Muscle of arm (tissue), 1 donor: ENCODE measurements at regions not wholly inside any gene's neighbourhood (a gene's known extent, or its start where the extent isn't known, plus 50 kb on each side); places are given as distances from the start of the nearest gene placed in this dataset.

Experiments used
- DNase-seq: peaks from one replicate; pipeline ENCODE4 v3.0.0-alpha.2; 2013

GRCh38 chr2:239905884-239906654 lies 119.1 kb downstream of the NDUFA10 start:
- no peak for DNase-seq

- DNase-seq, result no peak
These were observed 119.8 kb downstream of the NDUFA10 start for GRCh38 chr2:239905306-239905705.

GRCh38 chr2:239904496-239904895 lies 120.6 kb downstream of the NDUFA10 start:
- no peak for DNase-seq

- no peak for DNase-seq
These were observed 121.3 kb downstream of the NDUFA10 start for GRCh38 chr2:239903803-239904202.

GRCh38 chr2:239903210-239903609 lies 121.9 kb downstream of the NDUFA10 start:
- DNase-seq, result no peak

GRCh38 chr2:239902749-239903201 lies 122.4 kb downstream of the NDUFA10 start:
- no peak for DNase-seq

- DNase-seq, result no peak
These were observed 126.7 kb downstream of the NDUFA10 start for GRCh38 chr2:239898292-239898925.

GRCh38 chr2:239897596-239898235 lies 127.4 kb downstream of the NDUFA10 start:
- DNase-seq, result no peak

GRCh38 chr2:239896075-239896474 lies 129.1 kb downstream of the NDUFA10 start:
- DNase-seq, result no peak

- no peak for DNase-seq
These were observed 129.5 kb downstream of the NDUFA10 start for GRCh38 chr2:239895669-239896068.

GRCh38 chr2:239895116-239895515 lies 130.0 kb downstream of the NDUFA10 start:
- DNase-seq, result no peak

- DNase-seq, result no peak
These were observed 130.9 kb downstream of the NDUFA10 start for GRCh38 chr2:239894276-239894675.

- no peak for DNase-seq
These were observed 132.0 kb downstream of the NDUFA10 start for GRCh38 chr2:239893236-239893515.

GRCh38 chr2:239892441-239893235 lies 132.5 kb downstream of the NDUFA10 start:
- DNase-seq, result no peak

- no peak for DNase-seq
These were observed 133.4 kb downstream of the NDUFA10 start for GRCh38 chr2:239891698-239892097.

GRCh38 chr2:239890206-239890746 lies 134.9 kb downstream of the NDUFA10 start:
- no peak for DNase-seq

- peak; percentile 31 for DNase-seq
These were observed 135.5 kb downstream of the NDUFA10 start for GRCh38 chr2:239889641-239890121.

- no peak for DNase-seq
These were observed 137.5 kb downstream of the NDUFA10 start for GRCh38 chr2:239887604-239888003.

- no peak for DNase-seq
These were observed 138.4 kb downstream of the NDUFA10 start for GRCh38 chr2:239886781-239887180.

GRCh38 chr2:239884875-239885274 lies 140.3 kb downstream of the NDUFA10 start:
- no peak for DNase-seq

- no peak for DNase-seq
These were observed 141.1 kb downstream of the NDUFA10 start for GRCh38 chr2:239884051-239884405.
